Gastroesophageal sphincter (tissue), 4 donors: ENCODE measurements at regions not wholly inside any gene's neighbourhood (a gene's known extent, or its start where the extent isn't known, plus 50 kb on each side); places are given as distances from the start of the nearest gene placed in this dataset.

Source experiments
- ATAC-seq: fragments of 150-250 bp; one replicate; pipeline ENCODE4 v1.9.1; 2016; ENCODE audit warnings: mild to moderate bottlenecking, moderate library complexity
- H3K27ac ChIP-seq, 4 donors: fragments of 200-600 bp; sonication (generic) in 3 of 4; 1 replicate in 3 of 4; 2 replicates in 1 of 4; pipeline ENCODE4 v1.5.1; 2016 to 2019
- H3K27me3 ChIP-seq: fragments of 200-600 bp; sonication (generic); one replicate; pipeline ENCODE4 v1.5.1; 2019
- H3K36me3 ChIP-seq, 2 donors: fragments of 200-600 bp; sonication (generic); one replicate each; pipeline ENCODE4 v1.5.1; 2019; ENCODE audit warnings: control low read depth in 1 of 2
- H3K4me1 ChIP-seq, 3 donors: fragments of 200-600 bp; sonication (generic); 1 replicate in 2 of 3; 2 replicates in 1 of 3; pipeline ENCODE4 v1.5.1; 2016 to 2019; ENCODE audit warnings: control low read depth in 2 of 3
- H3K4me3 ChIP-seq, 2 donors: fragments of 200-600 bp; sonication (generic); one replicate each; pipeline ENCODE4 v1.5.1; 2019; ENCODE audit warnings: mild to moderate bottlenecking in 1 of 2, moderate library complexity in 1 of 2
- H3K9me3 ChIP-seq, 3 donors: fragments of 200-600 bp; sonication (generic); one replicate each; pipeline ENCODE4 v1.5.1; 2017 to 2019; ENCODE audit warnings: control low read depth in 2 of 3
- CTCF ChIP-seq, 4 experiments: fragments of 200-600 bp in 2 of 4; fragments of 450-650 bp in 2 of 4; sonication (generic) in 1 of 4; IDR thresholded peaks; one replicate each; pipeline ENCODE4 v1.5.1; 2017 to 2019; ENCODE audit warnings: antibody characterized with exemption in 4 of 4, mild to moderate bottlenecking in 2 of 4, moderate library complexity in 2 of 4
- EP300 ChIP-seq: sonication (generic); formaldehyde crosslinking; IDR thresholded peaks from one replicate; pipeline ENCODE4 v1.6.1; 2017; ENCODE audit warnings: antibody characterized with exemption, mild to moderate bottlenecking
- POLR2A ChIP-seq, 2 donors: fragments of 450-650 bp; IDR thresholded peaks; one replicate each; pipeline ENCODE4 v1.6.1; 2017; ENCODE audit warnings: antibody characterized with exemption in 2 of 2, mild to moderate bottlenecking in 2 of 2, moderate library complexity in 1 of 2
- POLR2AphosphoS5 ChIP-seq: sonication (generic); formaldehyde crosslinking; IDR thresholded peaks from one replicate; pipeline ENCODE4 v1.6.1; 2017; ENCODE audit warnings: antibody characterized with exemption
- WGBS, 2 donors: methylation state at CpG; one replicate each; pipeline ENCODE4 v1.1.5; 2018; ENCODE audit warnings: low coverage in 1 of 2; 5-methylcytosine and 5-hydroxymethylcytosine counted together

- Histone ChIP-seq H3K9me3 (no peaks in the 10 kb centered on the region), H3K27ac (no peak overlapping the region), H3K36me3 (no peaks in the 10 kb centered on the region), H3K4me3 (no peak overlapping the region), H3K27me3 (no peaks in the 10 kb centered on the region), H3K4me1 (no peaks in the 10 kb centered on the region)
- no peak for ATAC-seq
- 55 to 57% methylated on average over 2 of the region's 2 CpGs for WGBS, 2 donors
- TF ChIP-seq EP300 (no peak), CTCF (IDR thresholded peaks at IDR 0.05) (no peak), POLR2A (IDR thresholded peaks at IDR 0.05) (no peak), POLR2AphosphoS5 (no peak)
These were observed 91.3 kb upstream of the RBBP8 start for GRCh38 chr18:22841840-22842239.

DNA sequence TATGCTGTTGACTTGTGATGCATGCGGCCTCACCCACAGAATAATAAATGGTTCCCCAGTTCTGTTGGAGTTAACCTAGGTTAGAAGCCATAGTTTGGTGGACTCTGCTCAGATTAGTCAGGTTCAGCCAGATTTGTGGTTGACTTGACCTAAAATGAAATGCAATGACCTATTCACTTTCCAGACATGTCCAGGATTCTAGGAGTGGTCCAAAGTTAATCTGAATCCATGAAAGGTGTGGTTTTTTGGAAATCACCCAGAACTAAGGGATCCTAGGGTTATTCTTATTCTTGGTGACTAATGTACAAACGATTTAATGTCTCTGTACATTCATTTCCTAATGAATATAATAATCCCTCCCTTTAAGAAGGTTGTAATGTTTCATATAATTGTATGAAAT is 88.9 kb upstream of the RBBP8 start:
- ATAC-seq = no peak
- H3K4me1 ChIP-seq = peaks cover 0 to 4% (median 0%) of the 10 kb centered on the region in 3 donors
- H3K27ac ChIP-seq = no peak overlapping the region
- H3K4me3 ChIP-seq = no peak overlapping the region
- H3K9me3 ChIP-seq = no peaks in the 10 kb centered on the region
- 82% methylated on average over 1 to 2 of the region's 2 CpGs for WGBS, 2 donors
- no peaks in the 10 kb centered on the region for H3K36me3 ChIP-seq
- TF ChIP-seq POLR2AphosphoS5 = no peak
- no peak for TF ChIP-seq EP300
- TF ChIP-seq POLR2A (IDR thresholded peaks at IDR 0.05) = no peak
- H3K27me3 ChIP-seq = no peaks in the 10 kb centered on the region

DNA sequence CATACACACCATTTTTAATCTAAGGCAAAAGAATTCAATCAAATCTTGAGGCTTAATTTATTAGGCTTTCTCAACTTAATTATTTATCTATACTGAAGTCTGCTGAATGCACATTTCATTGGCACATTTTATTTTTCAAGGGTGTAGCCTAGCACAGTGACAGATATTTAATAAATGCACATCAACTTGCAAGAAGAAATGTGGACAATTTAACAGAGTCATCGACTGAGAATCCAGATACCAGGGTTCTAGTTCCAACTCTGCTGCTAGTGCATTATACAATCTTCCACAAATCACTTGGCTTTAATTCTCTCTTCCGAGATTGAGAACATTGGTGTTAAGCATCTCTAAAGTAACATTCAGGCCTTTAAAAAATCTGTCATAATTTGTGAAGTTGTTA is 88.5 kb upstream of the RBBP8 start:
- no peaks in the 10 kb centered on the region for H3K9me3 ChIP-seq
- H3K27me3 ChIP-seq = no peaks in the 10 kb centered on the region
- WGBS, 2 donors = 73 to 82% methylated on average over 1 to 2 of the region's 2 CpGs
- TF ChIP-seq EP300 (no peak), POLR2AphosphoS5 (no peak), POLR2A (IDR thresholded peaks at IDR 0.05) (no peak), CTCF (IDR thresholded peaks at IDR 0.05) (no peak)
- H3K4me3 ChIP-seq = no peak overlapping the region
- H3K27ac ChIP-seq = no peak overlapping the region
- ATAC-seq = no peak
- H3K4me1 ChIP-seq = peaks cover 0 to 4% (median 0%) of the 10 kb centered on the region in 3 donors
- H3K36me3 ChIP-seq = no peaks in the 10 kb centered on the region

DNA sequence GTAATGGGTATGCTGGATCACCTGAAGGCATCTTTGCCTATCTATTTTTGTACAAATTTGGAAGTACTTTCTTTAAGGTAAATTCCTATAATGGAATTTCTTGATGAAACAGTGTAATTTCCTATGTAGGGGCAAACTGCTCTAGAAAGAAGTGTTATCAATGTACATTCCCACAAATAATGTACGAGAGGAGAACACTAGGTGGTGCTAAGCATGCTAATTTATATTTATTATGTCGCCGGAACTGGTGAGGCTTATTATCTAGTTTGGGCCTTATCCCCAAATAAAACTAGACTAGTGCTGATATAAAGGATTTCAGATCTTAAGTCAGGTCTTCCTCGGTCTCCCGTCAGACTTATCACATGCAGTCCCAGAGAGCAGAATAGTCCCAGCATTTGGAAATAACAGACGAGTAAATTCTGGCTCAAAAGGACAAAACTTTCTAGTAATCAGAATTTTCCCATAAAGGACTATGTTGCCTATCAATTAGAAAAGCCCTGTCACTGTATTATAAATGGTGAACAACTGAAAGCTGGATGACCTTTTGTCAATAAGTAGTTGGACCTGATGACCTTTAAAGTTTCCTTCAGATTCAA is 86.9 kb upstream of the RBBP8 start:
- no peak overlapping the region for H3K4me3 ChIP-seq
- ATAC-seq = no peak
- H3K27ac ChIP-seq = no peak overlapping the region
- no peaks in the 10 kb centered on the region for H3K27me3 ChIP-seq
- TF ChIP-seq EP300 (no peak), CTCF (IDR thresholded peaks at IDR 0.05) (peak in 3 of 4 experiments; percentile 9 to 41 (median 21))
- peaks cover 0 to 4% (median 0%) of the 10 kb centered on the region in 3 donors for H3K4me1 ChIP-seq
- H3K36me3 ChIP-seq = no peaks in the 10 kb centered on the region
- 40 to 44% methylated on average over 5 to 6 of the region's 6 CpGs for WGBS, 2 donors
- no peaks in the 10 kb centered on the region for H3K9me3 ChIP-seq

DNA sequence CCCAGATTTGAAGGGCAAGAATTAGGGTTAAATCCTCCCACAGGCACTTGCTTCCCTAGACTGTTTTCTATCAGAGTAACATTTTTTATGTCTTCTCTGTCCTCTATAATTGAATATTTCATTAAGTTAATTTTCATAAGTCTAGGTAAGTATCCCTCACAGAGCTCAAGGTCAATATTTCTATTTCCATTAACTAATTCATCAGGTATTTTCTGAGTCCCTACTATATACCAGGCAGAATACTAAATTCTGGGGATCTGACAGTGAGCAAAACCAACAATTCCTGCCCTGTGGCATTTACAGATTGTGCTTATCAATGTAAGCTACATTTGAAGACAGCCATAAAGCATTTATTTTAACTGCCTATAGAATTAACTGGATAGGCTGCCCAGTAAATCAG is 86.4 kb upstream of the RBBP8 start:
- no peak overlapping the region for H3K27ac ChIP-seq
- H3K9me3 ChIP-seq = no peaks in the 10 kb centered on the region
- no peaks in the 10 kb centered on the region for H3K27me3 ChIP-seq
- no peak for TF ChIP-seq EP300
- TF ChIP-seq CTCF (IDR thresholded peaks at IDR 0.05) = no peak
- TF ChIP-seq POLR2AphosphoS5 = no peak
- no peak for TF ChIP-seq POLR2A (IDR thresholded peaks at IDR 0.05)
- H3K4me1 ChIP-seq = peaks cover 0 to 4% (median 0%) of the 10 kb centered on the region in 3 donors
- no peak for ATAC-seq
- no peak overlapping the region for H3K4me3 ChIP-seq
- no peaks in the 10 kb centered on the region for H3K36me3 ChIP-seq
